ENCODE measurements at regions not wholly inside any gene's neighbourhood (a gene's known extent, or its start where the extent isn't known, plus 50 kb on each side); places are given as distances from the start of the nearest gene placed in this dataset.

DNA sequence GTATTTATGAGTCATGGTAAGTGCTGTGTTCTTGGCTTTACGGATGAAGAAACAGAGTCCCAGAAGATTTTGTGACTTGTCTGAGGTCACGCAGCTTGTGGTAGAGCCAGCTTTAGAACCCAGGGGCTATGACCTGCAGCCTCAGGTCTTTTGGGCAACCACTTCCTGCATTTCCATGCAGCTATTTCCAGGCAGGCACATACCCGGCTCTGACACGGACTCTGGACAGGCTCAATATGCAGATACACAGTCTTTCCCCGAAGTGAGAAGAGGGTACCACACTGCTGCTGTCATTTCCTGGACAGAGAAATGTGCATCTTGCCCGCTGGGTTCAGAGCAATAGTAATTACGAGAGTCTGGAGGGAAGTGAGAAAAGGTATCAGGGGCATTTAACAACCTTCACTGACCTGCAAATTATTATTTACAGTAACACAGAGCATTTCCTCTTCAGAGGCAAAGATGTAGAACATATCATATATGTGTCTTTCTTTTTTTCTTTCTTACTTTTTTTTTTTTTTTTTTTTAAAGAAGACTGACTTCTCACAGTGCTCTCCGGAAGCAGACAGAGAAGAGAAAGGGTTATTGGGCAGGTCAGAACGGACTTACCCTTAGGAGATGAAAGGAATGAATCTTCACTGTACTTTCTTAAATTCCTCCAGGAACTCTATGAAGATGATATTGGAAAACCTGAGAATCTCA, 185.1 kb downstream of the CLIC5 start:
- no peak for DNase-seq (ENCODE audit: low spot score)

DNA sequence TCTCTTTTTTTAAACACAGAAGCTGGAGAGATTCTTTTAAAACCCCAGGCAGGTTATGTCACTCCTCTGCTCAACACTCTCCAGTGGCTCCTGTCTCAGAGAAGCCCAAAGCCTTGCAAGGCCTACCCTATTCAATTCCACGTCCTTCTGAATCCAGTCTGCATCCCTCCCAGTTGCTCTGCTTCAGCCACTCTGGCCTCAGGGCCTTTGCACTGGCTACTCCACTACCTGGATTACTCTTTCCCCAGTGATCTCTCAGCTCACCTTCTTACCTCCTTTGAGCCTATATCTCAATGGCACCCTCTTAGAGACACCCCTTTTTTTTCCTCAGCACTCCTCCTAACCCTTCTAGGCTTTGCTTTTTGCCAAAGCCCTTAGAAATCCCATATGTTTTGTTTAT, 185.8 kb downstream of the CLIC5 start:
- DNase-seq (ENCODE audit: low spot score): no peak

DNA sequence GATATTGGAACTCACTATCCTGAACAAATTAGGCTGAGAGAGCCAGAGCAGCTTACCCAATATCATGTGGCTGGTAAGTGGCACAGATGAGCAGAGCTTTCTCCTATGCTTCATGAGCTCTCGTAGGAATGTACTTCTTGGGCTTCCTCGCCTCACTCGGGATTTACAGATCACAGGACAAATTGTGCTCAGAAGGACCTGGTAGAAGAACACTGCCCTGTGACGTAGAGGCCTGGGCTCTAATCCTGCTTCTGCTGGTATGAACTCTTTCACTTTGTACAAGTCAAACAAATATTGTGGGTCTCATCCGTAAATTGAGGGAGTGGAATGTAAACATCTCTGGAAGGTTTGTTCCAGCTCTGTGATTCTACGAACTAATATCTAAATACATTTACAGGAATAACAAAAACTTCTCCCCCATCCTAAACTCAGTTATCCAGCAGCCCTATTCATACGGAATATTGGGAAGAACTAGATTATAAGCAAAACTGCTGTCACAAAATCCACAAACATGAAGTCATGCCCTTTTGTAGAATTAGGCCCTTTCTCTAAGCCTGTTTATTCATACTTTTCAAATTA, 187.6 kb downstream of the CLIC5 start:
- DNase-seq (ENCODE audit: low spot score): no peak

DNA sequence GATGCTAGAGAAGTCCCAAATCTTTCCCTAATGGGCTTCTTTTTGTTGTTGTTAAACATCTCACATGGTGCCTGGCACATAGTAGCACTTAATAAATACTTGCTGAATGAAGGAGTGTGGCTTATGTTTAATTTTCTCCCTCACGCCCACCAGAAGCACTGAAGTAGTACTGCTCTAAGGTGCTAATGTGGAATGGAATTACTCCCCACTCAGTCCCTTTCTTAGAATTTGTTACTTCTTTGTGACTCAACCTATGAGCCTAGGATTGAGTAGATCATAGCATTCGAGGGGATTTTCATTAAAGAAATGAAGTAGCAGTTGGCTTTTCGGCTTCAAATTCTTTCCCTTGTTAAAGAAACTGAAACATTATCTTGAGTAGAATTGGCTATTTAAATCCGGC, 192.8 kb downstream of the CLIC5 start:
- DNase-seq (ENCODE audit: low spot score): no peak

DNA sequence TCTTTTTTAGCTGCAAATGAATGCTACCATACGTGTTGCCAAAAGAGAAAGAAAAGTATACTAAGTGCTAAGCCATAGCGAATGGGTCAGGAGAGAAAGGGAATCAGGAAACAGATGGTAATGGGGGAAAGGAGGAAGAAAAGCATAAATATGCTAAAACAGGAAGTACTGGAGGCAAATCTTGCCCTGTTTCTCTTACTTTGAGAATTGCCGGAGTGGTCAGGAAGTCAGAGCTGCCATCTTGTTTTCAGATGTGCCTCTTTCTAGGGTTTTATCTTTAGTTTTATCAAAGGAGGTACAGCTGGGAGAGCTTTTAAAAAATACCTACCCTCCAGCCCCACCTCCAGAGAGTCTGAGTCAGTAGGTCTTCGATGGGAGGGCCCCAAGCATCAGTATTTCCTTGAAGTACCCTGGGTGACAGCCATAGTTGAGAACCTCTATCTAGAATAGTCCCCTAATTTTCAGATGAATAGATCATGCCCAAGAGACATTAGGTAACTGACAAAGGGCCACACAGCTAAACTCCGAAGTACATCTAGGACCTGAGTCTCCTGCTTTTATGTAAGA, 193.3 kb downstream of the CLIC5 start:
- DNase-seq (ENCODE audit: low spot score): no peak

DNA sequence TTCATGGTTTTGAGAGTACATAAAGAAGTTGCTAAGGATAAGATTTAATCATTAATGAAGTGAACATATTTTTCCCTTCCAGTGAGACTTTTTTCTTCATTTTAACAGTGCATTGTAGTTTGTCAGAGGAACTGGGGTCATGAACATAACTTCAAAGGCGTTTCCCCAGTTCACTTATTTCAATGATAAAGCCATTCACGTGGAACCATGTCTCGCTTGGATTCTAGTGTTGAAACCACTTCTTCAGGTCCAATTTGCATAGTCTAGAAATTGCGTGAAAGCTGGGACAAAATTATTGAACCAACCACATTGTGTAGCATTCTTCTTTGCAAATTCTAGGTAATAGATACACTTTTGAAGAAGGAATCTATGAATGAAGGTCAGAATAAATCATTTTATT, 197.0 kb downstream of the CLIC5 start:
- DNase-seq (ENCODE audit: low spot score): no peak

DNA sequence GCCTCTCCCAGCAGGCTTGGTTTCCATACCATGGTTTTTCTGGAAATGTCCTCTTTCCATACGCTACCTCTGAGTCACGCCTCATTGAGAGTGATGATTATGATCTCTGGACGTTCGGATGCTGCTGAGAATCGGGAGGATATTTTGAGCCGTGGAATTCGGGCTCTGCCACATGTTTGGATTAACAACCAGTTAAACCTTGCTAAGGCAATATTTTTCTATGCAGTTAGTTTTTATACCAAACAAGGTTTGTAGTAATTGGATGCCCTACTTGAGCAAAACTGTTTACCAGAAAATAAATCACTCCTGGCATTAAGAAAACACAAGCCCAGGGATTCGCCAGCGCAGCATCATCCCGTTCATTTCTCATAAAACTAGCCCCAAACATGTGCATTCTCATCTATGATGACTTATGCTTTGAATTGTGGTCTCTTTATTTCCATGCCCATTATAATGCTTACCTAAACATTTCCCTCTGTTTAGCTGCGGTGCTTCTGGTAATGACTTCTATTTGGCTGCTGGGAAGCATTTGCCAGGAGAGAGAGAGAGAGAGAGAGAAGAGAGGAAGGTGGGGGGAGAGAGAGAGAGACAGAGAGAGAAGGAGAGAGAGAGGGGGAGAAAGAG, 198.9 kb downstream of the CLIC5 start:
- DNase-seq (ENCODE audit: low spot score): no peak

DNA sequence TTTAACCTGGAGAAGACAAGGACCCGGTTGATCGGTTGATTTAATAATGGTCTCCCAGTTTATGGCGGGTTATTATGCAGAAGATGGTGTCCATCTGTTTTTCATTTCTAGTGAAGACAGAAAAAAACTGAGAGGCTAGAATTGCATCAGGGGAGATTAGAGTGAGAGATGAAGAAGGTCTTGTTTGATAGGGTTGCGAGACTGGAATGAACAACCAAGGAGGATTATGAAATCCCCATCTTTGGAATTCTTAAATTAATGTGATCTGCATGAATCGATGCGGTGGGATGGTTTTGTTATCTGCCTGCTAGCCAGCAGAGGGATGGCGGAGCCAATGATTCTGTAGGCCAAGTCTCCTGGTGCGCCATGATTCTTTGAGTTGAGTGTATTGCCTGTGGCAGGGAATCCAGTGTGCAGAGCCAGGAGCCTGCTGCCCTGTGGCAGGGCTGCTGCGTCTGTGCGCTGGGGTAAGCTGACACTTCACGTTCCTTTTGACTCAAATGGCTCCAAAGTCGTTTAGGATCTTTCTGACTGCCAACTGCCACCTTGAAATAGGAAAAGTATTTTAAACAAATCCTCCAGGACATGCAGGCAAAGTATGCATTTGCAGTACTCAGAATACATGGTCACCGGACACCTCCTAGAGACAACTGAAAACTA, 200.1 kb downstream of the CLIC5 start:
- DNase-seq (ENCODE audit: low spot score): no peak

DNA sequence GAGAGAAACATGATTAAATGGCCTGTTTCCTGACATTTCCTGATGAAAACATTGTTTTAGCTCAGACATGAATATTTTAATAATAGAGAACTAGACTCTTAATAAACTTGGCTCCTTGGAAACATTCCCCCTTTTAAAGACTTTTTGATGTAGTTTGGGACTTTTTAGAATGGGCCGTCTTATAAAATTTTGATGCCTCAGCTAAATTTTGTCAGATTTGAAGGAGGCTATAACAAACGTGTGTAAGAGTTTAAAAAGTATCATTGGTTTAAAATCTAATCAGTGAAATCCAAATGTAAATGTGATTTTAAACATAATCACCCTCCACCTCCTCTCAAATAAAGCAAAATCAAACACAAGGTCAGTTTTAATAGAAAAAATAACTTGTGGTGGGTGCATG, 200.9 kb downstream of the CLIC5 start:
- DNase-seq (ENCODE audit: low spot score): no peak

DNA sequence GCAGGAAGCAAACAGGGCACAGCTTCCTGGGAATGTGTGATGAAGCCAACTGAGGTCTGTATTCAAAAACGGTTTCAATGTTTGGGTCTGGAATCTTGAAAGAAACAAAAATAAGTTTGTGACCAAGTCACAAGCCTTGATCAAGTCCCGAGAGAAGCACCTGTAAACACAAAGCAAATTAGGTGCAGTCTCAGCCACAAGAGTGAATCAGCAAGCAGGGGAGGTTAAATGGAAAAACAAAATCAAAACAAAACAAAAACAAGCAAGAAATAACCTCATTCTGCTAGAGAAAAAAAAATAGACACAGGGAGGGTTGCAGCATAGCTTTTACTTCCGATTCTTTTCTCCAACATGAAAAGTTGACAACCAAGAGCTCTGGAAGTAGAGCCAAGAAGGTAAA, 201.7 kb downstream of the CLIC5 start:
- DNase-seq (ENCODE audit: low spot score): no peak

DNA sequence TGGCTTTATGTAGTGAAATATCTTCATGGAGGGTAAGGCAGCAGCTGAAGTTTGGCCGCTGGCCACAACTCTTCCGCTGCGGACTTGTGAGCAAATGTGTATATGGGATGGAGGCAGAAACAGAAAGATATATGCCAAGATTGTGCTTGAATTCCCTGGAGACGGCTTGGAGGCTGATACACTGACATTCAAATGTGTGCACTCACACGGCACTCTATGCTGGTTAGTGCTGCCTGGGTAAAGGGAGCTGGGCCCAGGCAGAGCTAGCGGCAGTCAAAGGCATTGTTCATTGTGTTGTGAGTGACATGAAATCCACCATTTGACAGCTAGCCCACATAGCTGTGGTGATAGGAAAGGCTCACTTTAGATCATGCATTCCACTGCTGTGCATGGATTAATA, 202.7 kb downstream of the CLIC5 start:
- peak; percentile 33 for DNase-seq (ENCODE audit: low spot score)

DNA sequence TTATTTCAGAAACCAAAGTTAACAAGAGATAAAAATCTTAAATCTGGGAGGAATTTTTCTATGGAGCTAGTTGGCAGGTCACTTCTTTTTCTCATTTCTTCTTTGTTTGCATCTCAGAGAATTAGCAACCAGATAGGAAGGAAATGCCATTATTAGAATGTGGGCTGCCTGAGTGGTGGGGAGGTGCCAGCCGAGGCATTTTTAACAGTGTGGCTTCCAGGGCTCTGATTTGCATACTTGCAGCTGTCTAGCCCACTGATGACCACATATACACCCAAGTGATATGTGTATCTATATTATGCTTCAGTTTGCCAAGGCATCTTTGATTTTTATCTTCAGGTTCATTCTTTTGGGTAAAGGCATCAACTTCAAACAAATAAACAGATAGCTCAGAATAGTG, 206.7 kb downstream of the CLIC5 start:
- no peak for DNase-seq (ENCODE audit: low spot score)

DNA sequence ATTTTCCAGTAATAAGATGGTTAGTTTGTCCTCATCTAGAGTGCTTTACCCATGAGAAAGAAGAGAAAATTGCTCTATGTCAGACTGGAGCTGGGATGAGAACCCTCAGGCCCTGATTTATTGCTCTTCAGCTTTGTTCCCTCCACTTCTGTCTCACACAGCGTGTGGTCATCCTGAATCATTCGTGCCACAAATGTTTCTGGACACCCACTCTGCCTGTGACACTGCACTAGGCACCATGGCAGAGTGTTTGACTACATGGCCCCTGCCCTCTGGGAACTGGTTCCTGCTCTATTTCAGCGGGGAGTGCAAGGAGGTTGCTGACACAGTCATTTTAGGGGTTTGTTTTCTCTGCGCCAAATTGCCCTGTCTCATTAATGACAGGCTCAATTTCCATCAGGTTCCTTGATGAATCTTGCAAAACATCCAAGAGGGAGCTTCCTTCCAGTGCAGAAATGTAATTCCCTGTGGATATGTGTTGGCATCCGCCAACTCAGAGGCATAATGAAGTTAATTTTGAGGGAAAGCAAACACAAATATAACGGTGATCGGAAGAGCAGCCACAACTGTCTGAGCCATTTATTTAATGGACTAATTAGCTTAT, 207.5 kb downstream of the CLIC5 start:
- DNase-seq (ENCODE audit: low spot score): no peak

DNA sequence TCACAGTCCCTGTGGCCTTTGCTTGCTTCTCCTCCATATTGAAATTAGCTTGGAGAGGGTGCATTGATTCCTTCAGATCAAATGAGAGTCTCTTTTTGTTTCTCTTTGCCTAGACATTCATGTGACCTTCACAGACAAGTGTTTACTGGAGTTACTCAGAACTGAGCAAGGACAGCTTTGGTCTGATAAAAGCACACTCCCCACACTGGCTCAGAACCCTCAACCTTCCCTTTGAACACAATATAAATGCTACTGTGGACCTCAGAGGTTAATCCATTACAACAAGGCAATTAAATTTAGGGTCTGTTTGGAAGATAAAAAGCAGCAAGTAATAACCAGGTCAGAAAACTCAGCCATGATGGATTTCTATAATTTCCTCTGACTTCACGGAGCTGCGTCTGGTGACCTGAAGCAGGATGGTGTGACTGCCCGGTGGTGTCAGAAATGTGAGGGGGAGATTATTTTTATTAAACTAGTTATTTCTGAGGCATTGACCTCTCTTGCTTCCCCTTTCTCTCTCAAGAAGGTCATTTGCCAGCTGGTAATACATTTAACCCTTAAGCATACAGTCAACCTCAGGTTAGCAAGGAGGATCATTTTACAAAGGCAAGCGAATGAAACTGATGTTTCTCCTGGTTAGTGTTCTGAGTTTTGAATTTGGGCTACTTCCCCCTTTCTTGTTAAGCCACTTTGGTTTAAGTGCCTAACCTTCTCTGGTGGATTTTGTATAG, 208.2 kb downstream of the CLIC5 start:
- DNase-seq (ENCODE audit: low spot score): no peak

DNA sequence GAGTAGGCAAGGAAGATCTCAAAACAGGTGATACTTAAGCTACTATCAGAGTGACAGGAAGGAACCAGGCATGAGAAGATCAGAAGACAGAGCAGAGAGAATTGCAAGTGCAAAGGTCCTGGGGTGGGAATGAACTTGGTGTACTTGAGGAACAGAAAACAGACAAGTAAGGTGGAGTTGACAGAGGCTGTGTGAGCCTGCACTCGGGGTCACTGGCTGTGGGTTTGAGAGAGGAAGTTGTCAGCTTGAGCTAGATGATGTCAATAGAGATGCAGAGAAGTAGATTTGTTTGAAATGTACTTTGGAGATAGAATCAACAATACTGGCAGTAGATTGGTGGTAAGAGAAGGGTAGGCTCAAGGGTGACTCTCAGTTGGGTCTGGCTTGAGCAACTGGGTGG, 209.5 kb downstream of the CLIC5 start:
- no peak for DNase-seq (ENCODE audit: low spot score)

DNA sequence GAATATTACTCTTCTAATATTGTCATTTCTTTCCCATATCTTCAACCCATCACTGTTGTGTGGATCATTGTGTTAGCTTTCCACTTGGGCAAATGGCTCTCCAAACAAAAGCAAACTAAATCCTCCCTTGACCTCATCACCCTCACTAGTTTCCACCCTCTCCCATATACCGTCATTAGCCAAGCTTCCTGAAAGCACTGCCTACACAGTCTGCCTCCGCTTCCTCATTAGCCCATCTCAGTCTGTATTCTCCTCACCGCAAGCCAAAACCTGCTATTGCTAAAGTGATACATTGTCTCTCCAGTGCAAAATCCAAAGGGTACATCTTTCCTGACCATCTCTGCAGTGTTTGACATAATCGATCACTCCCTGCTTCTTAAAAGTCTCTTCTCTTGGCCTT, 212.6 kb downstream of the CLIC5 start:
- no peak for DNase-seq (ENCODE audit: low spot score)

DNA sequence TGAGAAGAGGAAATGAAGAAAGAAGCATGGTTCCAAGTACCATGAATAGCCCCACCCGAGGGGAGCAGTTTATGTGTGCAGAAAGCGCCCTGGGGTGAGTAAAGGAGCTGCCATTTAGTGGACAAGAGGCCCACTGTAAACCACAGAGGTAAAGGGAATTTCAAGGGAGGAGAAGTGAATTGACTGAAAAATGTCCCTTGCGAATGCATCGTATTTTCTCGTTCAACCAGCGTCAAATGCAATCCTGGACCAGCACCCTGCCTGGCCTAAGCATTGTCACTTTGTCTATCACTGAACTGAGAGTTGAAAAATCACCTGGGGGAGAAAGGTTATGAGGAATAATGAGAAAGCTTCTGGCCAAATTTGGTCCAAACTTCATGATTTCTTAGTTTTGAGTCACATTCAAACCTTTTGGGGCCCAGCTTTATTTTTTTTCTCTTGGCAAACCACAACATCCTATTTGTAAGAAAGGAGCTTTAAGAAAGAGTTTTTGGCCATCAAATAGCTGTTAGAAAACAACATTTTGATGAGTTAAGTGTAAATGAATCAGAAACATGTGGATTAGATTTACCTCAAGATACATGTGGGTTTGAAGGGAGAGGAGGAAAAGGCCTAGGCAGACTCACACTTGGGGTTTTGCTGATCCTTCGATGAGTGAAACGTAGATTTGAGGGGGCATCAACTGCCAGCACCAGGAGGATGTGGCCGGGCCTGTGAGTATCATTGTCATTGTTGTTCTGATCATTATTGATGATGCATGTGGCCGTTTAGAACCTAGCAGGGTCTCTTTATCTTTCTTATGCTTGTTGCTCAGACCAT, 214.0 kb downstream of the CLIC5 start:
- no peak for DNase-seq (ENCODE audit: low spot score)

DNA sequence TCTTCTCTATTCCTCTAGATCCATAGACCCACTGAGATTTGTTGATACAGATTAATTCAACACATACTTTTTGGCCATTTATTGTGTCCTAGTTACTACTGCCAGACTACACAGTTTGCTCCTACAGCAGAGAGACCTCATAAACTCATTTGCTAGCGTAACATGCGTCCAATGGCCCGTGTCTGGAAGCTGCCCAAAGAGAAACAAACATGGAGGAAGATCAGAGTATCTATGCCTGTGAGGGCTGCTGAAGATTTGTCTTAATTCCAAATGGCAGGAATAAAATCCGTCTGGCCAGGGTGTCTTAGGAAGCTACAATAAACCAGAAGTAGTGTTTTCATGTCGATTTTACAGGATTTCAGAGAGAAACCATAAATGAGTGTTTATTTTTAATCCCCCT, 214.7 kb downstream of the CLIC5 start:
- DNase-seq (ENCODE audit: low spot score): no peak

DNA sequence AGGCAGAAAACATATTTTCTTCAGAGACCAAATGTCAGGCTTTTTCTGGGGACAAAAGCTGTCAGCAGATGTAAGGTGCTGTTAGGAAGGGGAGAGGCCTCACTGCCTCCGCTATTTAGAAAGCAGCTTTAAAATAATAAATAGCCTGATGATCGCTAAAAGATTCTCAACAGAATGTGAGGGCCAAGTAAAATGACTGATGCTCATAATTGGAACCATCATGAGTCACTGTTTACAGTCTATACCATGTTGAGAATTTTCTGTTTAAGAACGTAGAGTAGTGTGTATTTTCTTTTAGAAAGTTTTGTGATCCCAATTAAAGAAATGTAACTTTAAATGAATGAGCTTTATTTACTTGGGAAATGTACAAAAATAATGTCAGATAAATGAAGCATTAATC, 220.0 kb downstream of the CLIC5 start:
- no peak for DNase-seq (ENCODE audit: low spot score)

DNA sequence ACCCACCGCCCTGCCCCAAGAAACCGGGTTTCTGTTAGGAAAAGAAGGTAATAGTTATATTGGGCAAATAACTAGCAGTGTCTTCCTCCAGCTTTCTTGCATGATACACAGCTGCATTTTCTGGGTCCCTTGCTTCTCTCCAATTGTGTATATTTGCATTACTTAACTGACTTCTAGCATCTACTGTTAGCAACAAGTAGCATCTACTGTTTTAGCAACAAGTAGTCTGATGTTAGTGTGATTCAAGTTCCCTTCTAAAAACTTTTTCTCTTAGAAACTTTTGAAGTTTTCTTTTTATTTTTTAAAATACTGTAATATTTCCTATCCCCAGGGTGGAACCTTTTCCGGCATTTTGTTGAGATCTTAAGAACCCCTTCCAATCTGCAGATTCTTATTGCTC, 221.2 kb downstream of the CLIC5 start:
- no peak for DNase-seq (ENCODE audit: low spot score)

Data from putamen (tissue), 1 donor.